Epithelial cell of proximal tubule (primary cell): ENCODE measurements at regions not wholly inside any gene's neighbourhood (a gene's known extent, or its start where the extent isn't known, plus 50 kb on each side); places are given as distances from the start of the nearest gene placed in this dataset.

Experiments
- DNase-seq: peaks from one replicate; pipeline ENCODE4 v3.0.0-alpha.2; 2011; ENCODE audit warnings: low read depth
- H3K4me3 ChIP-seq: 2 replicates; pipeline ENCODE4 v1.5.1; 2011; ENCODE audit warnings: low read depth, mild to moderate bottlenecking, low read length
- TF ChIP-seq, protein P1 (sequence below): conservative IDR thresholded peaks from 2 replicates; pipeline ENCODE4 v1.5.1; 2012; ENCODE audit warnings: low read depth, mild to moderate bottlenecking, low read length

DNA sequence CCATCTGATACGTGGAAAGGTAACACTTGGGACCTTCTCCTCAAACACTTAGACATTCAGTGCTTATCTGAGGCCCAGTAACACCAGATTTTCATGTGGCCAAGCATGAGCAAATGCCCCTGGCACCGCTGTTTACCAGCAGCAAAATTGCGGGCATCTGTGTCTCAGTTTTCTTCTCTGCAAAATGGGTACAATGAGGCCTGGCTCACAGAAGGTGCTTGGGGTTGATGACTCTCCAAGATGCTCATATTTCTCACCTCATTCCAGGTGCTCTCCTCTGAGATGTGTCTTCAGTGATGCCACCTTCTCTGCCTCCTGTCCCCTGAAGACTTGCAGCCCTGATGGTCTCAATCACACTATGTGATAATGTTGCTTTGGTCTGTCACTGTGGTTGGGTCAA is 321.7 kb downstream of the TSN start:
- H3K4me3 ChIP-seq = no peak overlapping the region
- no peak for DNase-seq
- TF ChIP-seq, protein P1, sequence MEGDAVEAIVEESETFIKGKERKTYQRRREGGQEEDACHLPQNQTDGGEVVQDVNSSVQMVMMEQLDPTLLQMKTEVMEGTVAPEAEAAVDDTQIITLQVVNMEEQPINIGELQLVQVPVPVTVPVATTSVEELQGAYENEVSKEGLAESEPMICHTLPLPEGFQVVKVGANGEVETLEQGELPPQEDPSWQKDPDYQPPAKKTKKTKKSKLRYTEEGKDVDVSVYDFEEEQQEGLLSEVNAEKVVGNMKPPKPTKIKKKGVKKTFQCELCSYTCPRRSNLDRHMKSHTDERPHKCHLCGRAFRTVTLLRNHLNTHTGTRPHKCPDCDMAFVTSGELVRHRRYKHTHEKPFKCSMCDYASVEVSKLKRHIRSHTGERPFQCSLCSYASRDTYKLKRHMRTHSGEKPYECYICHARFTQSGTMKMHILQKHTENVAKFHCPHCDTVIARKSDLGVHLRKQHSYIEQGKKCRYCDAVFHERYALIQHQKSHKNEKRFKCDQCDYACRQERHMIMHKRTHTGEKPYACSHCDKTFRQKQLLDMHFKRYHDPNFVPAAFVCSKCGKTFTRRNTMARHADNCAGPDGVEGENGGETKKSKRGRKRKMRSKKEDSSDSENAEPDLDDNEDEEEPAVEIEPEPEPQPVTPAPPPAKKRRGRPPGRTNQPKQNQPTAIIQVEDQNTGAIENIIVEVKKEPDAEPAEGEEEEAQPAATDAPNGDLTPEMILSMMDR = no peak

DNA sequence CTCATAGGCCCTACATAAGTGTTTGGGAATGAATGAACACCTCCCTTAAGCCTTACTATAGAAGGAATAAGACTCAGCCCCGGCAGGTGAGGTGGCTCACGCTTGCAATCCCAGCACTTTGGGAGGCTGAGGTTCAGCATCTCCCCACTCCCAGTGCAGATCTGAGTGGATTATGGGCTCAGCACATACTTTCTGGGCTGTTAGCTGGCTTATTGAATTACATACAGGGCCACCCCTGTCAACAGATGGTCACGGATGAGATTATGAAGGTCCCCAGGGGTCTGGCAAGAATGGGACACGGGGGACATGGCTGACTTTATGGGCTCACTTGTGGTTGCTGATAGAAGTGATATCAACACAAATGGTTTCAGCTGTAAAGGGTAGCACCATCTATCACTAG is 322.3 kb downstream of the TSN start:
- H3K4me3 ChIP-seq = no peak overlapping the region
- TF ChIP-seq, protein P1 = no peak
- DNase-seq = no peak

DNA sequence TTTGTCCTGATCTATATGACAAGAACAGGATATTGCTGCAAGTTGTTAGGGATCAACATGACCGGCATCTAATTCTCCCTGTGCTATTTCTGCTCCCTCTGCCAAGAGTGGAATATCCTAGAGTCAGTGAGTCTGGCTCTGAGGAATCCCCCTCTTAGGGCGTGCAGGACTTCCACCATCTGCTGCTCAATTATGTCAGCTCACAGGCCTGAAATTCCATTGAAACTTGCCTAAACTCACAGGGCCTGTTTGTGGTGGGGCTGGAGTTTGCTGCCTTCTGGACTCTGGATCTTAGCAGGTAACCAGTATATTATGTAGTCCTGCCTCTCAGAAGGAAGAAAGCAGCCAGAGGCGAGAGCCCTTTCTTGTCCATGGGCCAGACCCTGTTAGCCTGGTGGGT is 323.0 kb downstream of the TSN start:
- TF ChIP-seq, protein P1 = no peak
- DNase-seq = no peak
- no peak overlapping the region for H3K4me3 ChIP-seq

DNA sequence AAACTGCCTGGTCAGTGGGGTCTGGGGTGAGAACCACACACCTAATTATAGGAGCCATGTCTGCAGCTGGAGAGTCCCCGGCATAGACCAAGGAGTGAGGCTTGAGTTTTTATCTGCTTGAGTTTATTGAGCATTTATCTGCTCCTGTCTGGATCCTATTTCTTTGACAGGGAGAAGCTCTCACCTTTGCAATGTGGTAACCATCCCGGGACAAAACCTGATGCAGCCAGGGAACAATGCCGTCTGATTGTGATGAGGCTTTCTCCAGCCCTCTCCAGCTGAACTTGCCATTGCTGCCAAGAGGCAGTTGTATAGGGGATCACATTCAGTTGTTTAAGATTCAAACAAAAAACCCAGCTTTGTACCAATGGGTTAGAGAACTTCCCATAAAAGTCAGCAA is 324.4 kb downstream of the TSN start:
- H3K4me3 ChIP-seq = no peak overlapping the region
- TF ChIP-seq, protein P1 = no peak
- DNase-seq = no peak

DNA sequence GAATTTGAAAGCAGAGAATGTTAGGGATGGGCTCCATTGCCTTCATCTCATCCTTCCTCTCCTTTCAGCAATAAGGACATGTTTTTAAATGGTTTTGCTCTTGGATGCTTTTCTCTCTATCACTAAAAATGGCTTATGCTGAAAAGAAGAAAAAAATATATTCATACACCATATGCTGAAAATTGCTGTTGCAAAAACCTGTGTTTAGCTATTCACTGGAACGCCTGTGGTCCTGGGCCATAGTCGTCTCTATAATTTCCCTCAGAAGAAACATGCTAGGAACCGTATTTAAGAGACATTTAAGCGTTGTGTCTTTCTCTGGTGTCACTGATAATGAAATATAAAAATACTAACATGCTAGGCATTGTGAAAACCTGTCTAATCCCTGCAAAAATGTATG is 324.9 kb downstream of the TSN start:
- H3K4me3 ChIP-seq = no peak overlapping the region
- TF ChIP-seq, protein P1 = no peak
- no peak for DNase-seq

DNA sequence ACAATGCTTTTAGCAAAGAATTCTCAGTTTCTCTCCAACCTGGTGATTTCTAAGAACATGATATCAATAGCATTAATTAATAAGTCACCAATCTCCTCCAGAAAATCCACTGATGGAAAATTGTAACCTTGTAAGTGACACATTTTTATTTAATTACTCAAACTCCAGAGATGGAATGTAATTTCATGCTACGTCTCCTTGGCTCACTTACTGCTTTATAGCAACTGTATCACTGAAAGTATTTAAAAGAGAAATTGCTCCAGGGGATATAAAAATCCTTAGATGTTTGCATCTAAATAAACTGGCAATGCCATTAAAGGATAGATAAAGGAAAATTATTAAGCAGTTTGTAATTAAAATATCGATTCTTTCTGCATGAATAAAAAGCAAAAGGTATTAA is 325.4 kb downstream of the TSN start:
- DNase-seq = no peak
- TF ChIP-seq, protein P1 = no peak
- H3K4me3 ChIP-seq = no peak overlapping the region

DNA sequence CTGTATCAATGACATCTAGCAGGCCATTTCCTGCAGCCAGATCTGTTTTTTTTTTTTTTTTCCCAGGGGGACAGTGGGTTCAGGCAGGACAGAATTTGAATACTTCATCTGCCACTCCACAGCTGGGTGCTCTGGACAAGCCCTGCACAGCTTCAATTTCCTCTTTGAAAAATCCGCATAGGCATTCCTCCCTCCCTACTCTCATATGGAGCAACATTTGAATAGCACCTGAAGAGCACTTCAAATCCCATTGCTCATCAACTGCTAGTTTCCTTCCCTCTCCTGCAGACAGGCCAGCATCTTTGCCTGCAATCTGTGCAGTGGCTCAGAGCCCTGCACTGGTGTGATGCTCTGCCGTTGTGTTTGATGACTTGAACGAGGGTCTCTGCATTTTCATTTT is 326.3 kb downstream of the TSN start:
- TF ChIP-seq, protein P1 = no peak
- no peak for DNase-seq
- no peak overlapping the region for H3K4me3 ChIP-seq
